ENCODE measurements at regions not wholly inside any gene's neighbourhood (a gene's known extent, or its start where the extent isn't known, plus 50 kb on each side); places are given as distances from the start of the nearest gene placed in this dataset.

DNA sequence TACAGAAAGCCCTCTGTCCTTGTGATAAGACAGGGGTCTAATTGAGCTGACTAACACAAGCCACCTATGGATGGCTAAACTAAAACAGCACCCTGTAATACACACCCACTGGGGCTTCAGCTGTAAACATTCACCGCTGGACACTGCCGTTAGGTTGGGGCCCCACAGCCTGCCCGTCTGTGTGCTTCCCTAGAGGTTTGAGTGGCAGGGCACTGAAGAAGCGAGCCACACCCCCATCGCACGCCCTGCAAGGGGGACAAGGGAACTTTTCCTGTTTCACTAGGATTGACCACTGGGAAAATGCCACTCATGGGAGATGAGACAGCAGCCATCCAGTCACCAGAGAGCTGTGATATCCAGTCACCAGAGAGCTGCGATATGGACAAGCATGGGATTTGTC is 335.7 kb upstream of the CFAP20DC start:
- TF ChIP-seq CTCF (IDR thresholded peaks at IDR 0.05) (no peak), POLR2A (IDR thresholded peaks at IDR 0.05) (no peak), POLR2AphosphoS5 (IDR thresholded peaks at IDR 0.05; ENCODE audit: insufficient read depth in 1 of 2, low read depth in 1 of 2) (no peak)

Measured in vagina (tissue), 2 donors.